ENCODE measurements at regions not wholly inside any gene's neighbourhood (a gene's known extent, or its start where the extent isn't known, plus 50 kb on each side); places are given as distances from the start of the nearest gene placed in this dataset.

DNA sequence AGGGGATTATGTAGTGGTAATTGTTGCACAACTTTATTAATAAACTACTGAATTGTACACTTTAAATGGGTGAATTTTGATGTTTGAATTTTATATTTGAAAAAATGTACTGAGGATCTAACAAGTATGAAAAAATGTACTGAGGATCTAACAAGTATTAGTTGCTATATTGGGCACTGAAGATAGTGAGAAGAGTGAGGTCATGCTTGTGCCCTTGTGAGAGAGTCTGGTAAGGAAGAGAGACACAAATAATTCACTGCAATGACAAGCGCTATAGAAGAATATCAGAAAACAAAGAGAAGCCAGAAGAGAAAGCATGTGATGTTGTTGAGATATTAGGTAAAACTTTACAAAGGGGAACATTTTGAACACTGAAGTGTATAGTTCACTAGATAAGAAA lies 137.6 kb downstream of the DTWD1 start:
- no peak for DNase-seq
- 71 to 73% methylated on average over 1 of the region's 1 CpG for WGBS, 2 donors
- no peaks in the 10 kb centered on the region for H3K4me1 ChIP-seq (ENCODE audit: control insufficient read depth in 1 of 2, insufficient read depth in 2 of 2, low read length in 2 of 2)
- no peaks in the 10 kb centered on the region for H3K36me3 ChIP-seq (ENCODE audit: control insufficient read depth in 1 of 2, insufficient read depth in 2 of 2, low read length in 1 of 2)
- H3K4me3 ChIP-seq (ENCODE audit: low read length in 2 of 2), result no peak overlapping the region
- peaks cover 1% of the 10 kb centered on the region for H3K9me3 ChIP-seq (ENCODE audit: control insufficient read depth, low read length)
- no peak overlapping the region for H3K27ac ChIP-seq (ENCODE audit: low read depth in 1 of 2, low read length in 2 of 2)
- no peaks in the 10 kb centered on the region for H3K27me3 ChIP-seq (ENCODE audit: control insufficient read depth in 1 of 2, insufficient read depth in 2 of 2, low read length in 1 of 2)
- intact Hi-C loops (cut with DNase I), result no loop called here
- ATAC-seq (ENCODE audit: low FRiP score), result no peak

DNA sequence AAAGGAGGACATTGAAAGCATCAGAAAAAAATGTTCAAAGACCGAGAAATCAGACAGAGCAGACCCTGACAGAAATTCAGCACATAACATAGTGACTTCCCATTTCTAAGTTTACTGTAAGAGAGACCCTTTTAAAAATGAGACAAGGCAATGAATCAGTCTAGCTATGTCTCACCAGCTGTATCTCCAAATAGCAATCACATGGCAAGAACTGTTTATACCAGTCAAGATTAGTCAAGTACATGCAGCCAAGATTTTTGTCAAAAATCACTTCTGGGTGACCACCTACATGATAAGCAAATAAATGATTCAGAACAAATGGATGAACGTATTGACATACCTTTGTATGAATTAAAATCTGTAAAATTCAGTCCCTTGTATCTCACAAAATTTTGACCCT lies 138.0 kb downstream of the DTWD1 start:
- Histone ChIP-seq H3K27me3 (ENCODE audit: control insufficient read depth in 1 of 2, insufficient read depth in 2 of 2, low read length in 1 of 2) (no peaks in the 10 kb centered on the region), H3K4me3 (ENCODE audit: low read length in 2 of 2) (no peak overlapping the region), H3K4me1 (ENCODE audit: control insufficient read depth in 1 of 2, insufficient read depth in 2 of 2, low read length in 2 of 2) (no peaks in the 10 kb centered on the region), H3K27ac (ENCODE audit: low read depth in 1 of 2, low read length in 2 of 2) (no peak overlapping the region), H3K36me3 (ENCODE audit: control insufficient read depth in 1 of 2, insufficient read depth in 2 of 2, low read length in 1 of 2) (no peaks in the 10 kb centered on the region), H3K9me3 (ENCODE audit: control insufficient read depth, low read length) (peaks cover 1% of the 10 kb centered on the region)
- intact Hi-C loops (cut with DNase I), result no loop called here
- DNase-seq (no peak), ATAC-seq (ENCODE audit: low FRiP score) (no peak)
- WGBS, 2 donors, result 32 to 37% methylated on average over 2 of the region's 2 CpGs

DNA sequence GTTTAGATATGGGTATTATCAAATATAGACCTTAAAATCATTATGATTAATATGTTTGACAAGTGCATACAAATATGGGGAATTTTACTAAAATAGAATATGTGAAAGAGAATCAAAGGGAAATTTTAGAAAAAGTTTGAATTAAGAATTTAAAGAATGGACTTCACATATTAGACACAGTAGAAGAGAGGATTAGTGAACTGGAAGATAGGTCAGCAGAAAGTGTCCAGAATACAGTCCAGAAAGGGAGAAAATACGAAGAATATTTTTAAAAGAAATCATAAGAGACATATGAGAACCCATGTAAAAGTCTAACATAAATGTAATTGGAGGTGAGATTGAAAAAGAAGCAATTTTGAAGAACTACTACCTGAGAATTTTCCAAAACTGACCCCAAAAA lies 139.9 kb downstream of the DTWD1 start:
- Histone ChIP-seq H3K36me3 (ENCODE audit: control insufficient read depth in 1 of 2, insufficient read depth in 2 of 2, low read length in 1 of 2) (no peaks in the 10 kb centered on the region), H3K4me1 (ENCODE audit: control insufficient read depth in 1 of 2, insufficient read depth in 2 of 2, low read length in 2 of 2) (no peaks in the 10 kb centered on the region), H3K27me3 (ENCODE audit: control insufficient read depth in 1 of 2, insufficient read depth in 2 of 2, low read length in 1 of 2) (no peaks in the 10 kb centered on the region), H3K4me3 (ENCODE audit: low read length in 2 of 2) (no peak overlapping the region), H3K27ac (ENCODE audit: low read depth in 1 of 2, low read length in 2 of 2) (no peak overlapping the region), H3K9me3 (ENCODE audit: control insufficient read depth, low read length) (peaks cover 1% of the 10 kb centered on the region)
- DNase-seq, result no peak
- ATAC-seq (ENCODE audit: low FRiP score), result no peak
- WGBS, 2 donors, result 74 to 86% methylated on average over 1 of the region's 1 CpG
- intact Hi-C loops (cut with DNase I), result no loop called here

DNA sequence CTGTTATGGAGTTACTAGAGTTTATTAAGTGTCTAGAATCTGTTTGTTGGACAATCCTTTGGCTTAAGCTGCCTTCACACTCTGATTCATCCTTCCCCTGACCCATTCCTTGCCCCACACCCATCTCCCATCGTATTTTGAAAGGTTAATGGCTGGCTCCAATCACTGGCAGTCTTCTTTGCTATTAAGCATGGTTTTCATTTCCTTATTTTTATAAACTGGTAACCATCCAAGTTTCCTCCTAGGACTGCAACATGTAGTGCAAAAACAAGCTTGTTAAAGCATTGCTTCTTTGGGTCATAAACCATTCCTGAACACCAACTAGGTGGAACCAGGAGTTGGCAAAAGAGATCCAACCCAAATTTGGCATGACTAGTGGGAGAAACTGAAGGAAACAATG lies 148.4 kb downstream of the DTWD1 start:
- 14 to 18% methylated on average over 1 of the region's 1 CpG for WGBS, 2 donors
- H3K27ac ChIP-seq (ENCODE audit: low read depth in 1 of 2, low read length in 2 of 2), result no peak overlapping the region
- no peak overlapping the region for H3K4me3 ChIP-seq (ENCODE audit: low read length in 2 of 2)
- no peaks in the 10 kb centered on the region for H3K9me3 ChIP-seq (ENCODE audit: control insufficient read depth, low read length)
- no peaks in the 10 kb centered on the region for H3K27me3 ChIP-seq (ENCODE audit: control insufficient read depth in 1 of 2, insufficient read depth in 2 of 2, low read length in 1 of 2)
- intact Hi-C loops (cut with DNase I), result no loop called here
- no peaks in the 10 kb centered on the region for H3K4me1 ChIP-seq (ENCODE audit: control insufficient read depth in 1 of 2, insufficient read depth in 2 of 2, low read length in 2 of 2)
- DNase-seq, result no peak
- no peaks in the 10 kb centered on the region for H3K36me3 ChIP-seq (ENCODE audit: control insufficient read depth in 1 of 2, insufficient read depth in 2 of 2, low read length in 1 of 2)
- peak; percentile 33 for ATAC-seq (ENCODE audit: low FRiP score)

DNA sequence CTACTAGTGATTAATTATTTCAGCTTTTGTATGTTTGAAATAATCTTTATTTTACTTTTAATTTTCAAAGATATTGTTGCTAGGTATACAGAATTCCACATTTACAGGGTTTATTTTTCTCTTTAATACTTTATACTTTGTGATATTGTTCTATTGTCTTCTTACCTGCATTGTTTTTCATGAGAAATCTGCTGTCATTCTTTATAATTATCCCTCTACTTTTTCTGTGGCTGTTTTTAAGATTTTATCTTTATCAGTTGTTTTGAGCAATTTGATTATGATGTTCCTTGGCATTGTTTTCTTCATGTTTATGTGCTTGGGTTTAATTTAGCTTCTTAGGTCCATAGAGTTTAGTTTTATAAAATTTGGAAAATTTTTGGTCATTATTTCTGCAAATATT lies 168.6 kb downstream of the DTWD1 start:
- H3K36me3 ChIP-seq (ENCODE audit: control insufficient read depth in 1 of 2, insufficient read depth in 2 of 2, low read length in 1 of 2), result no peaks in the 10 kb centered on the region
- intact Hi-C loops (cut with DNase I), result no loop called here
- ATAC-seq (ENCODE audit: low FRiP score), result no peak
- no peak for DNase-seq
- H3K4me1 ChIP-seq (ENCODE audit: control insufficient read depth in 1 of 2, insufficient read depth in 2 of 2, low read length in 2 of 2), result no peaks in the 10 kb centered on the region
- H3K27ac ChIP-seq (ENCODE audit: low read depth in 1 of 2, low read length in 2 of 2), result no peak overlapping the region
- H3K9me3 ChIP-seq (ENCODE audit: control insufficient read depth, low read length), result no peaks in the 10 kb centered on the region
- H3K4me3 ChIP-seq (ENCODE audit: low read length in 2 of 2), result no peak overlapping the region
- H3K27me3 ChIP-seq (ENCODE audit: control insufficient read depth in 1 of 2, insufficient read depth in 2 of 2, low read length in 1 of 2), result no peaks in the 10 kb centered on the region

DNA sequence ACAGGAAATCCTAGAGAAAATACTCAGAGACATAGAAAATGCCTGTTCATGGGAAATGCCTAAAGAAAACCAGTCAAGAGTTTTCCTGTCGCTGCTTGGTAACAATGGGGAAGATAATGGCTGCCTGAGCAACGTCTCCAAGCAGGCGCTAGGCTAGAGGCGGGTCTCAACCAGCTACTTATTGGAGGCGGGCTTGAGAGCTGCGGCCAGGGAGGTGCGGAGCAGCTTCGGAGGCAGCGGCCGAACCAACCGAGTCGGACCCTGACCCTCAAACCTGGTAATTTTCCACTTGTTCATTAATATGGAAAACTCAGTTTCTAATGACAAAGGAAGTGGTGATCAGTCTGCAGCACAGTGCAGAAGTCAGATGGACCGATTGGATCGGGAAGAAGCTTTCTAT lies 173.1 kb downstream of the DTWD1 start:
- ATAC-seq (ENCODE audit: low FRiP score) (no peak), DNase-seq (no peak)
- H3K9me3 ChIP-seq (ENCODE audit: control insufficient read depth, low read length), result no peaks in the 10 kb centered on the region
- H3K36me3 ChIP-seq (ENCODE audit: control insufficient read depth in 1 of 2, insufficient read depth in 2 of 2, low read length in 1 of 2), result no peaks in the 10 kb centered on the region
- no peak overlapping the region for H3K27ac ChIP-seq (ENCODE audit: low read depth in 1 of 2, low read length in 2 of 2)
- H3K4me1 ChIP-seq (ENCODE audit: control insufficient read depth in 1 of 2, insufficient read depth in 2 of 2, low read length in 2 of 2), result no peaks in the 10 kb centered on the region
- H3K27me3 ChIP-seq (ENCODE audit: control insufficient read depth in 1 of 2, insufficient read depth in 2 of 2, low read length in 1 of 2), result no peaks in the 10 kb centered on the region
- intact Hi-C loops (cut with DNase I), result no loop called here
- no peak overlapping the region for H3K4me3 ChIP-seq (ENCODE audit: low read length in 2 of 2)
- WGBS, 2 donors, result 92% methylated on average over 14 of the region's 14 CpGs

DNA sequence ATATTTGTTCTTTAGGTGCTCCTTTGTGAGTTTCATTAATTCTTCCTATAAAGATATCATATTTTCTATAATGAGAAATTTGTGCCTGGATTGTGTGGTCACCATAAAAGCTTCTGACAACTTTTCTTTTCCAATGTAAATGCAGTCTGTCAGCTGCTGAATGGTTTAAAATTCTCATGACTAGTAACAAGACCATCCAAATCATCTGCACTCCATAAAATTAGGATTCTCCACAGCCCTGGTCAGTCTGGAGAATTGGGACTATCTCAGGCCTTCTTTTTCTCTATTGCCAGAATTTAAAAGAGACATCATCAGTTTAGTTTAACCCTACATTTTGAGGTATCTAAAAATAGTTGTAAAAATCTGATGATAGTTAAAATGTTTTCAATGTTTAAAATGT lies 180.9 kb downstream of the DTWD1 start:
- H3K27ac ChIP-seq (ENCODE audit: low read depth in 1 of 2, low read length in 2 of 2), result no peak overlapping the region
- DNase-seq (no peak), ATAC-seq (ENCODE audit: low FRiP score) (no peak)
- no peaks in the 10 kb centered on the region for H3K4me1 ChIP-seq (ENCODE audit: control insufficient read depth in 1 of 2, insufficient read depth in 2 of 2, low read length in 2 of 2)
- H3K27me3 ChIP-seq (ENCODE audit: control insufficient read depth in 1 of 2, insufficient read depth in 2 of 2, low read length in 1 of 2), result no peaks in the 10 kb centered on the region
- no peak overlapping the region for H3K4me3 ChIP-seq (ENCODE audit: low read length in 2 of 2)
- H3K9me3 ChIP-seq (ENCODE audit: control insufficient read depth, low read length), result peaks cover 3% of the 10 kb centered on the region
- intact Hi-C loops (cut with DNase I), result no loop called here
- no peaks in the 10 kb centered on the region for H3K36me3 ChIP-seq (ENCODE audit: control insufficient read depth in 1 of 2, insufficient read depth in 2 of 2, low read length in 1 of 2)

All from aorta (tissue), 5 donors.